Natural killer cell (primary cell): ENCODE measurements at regions not wholly inside any gene's neighbourhood (a gene's known extent, or its start where the extent isn't known, plus 50 kb on each side); places are given as distances from the start of the nearest gene placed in this dataset.

Experiments
- ATAC-seq, 3 donors: fragments of 150-1000 bp in 2 of 3; fragments of 200-7000 bp in 1 of 3; cut with Tn5 transposase; 1 replicate in 1 of 3; 2 replicates in 2 of 3; pipeline ENCODE4 v1.10.0; 2021; ENCODE audit warnings: mild to moderate bottlenecking in 2 of 3, moderate library complexity in 2 of 3
- DNase-seq, 2 donors: peaks; one replicate each; pipeline versions ENCODE4 v3.0.0 to v3.0.0-alpha.2; 2013 to 2021; ENCODE audit warnings: mixed read lengths in 1 of 2
- H3K27ac ChIP-seq: one replicate; pipeline ENCODE4 v1.5.1; 2013; ENCODE audit warnings: mild to moderate bottlenecking, low read length
- H3K27me3 ChIP-seq: one replicate; pipeline ENCODE4 v1.6.1; 2013; ENCODE audit warnings: low read length; ENCODE audit not compliant: control insufficient read depth, insufficient read depth
- H3K36me3 ChIP-seq: one replicate; pipeline ENCODE4 v1.6.1; 2013; ENCODE audit warnings: low read length; ENCODE audit not compliant: control insufficient read depth, insufficient read depth
- H3K4me1 ChIP-seq: one replicate; pipeline ENCODE4 v1.6.1; 2013; ENCODE audit warnings: low read length; ENCODE audit not compliant: control insufficient read depth, insufficient read depth
- H3K4me3 ChIP-seq: one replicate; pipeline ENCODE4 v1.5.1; 2013; ENCODE audit warnings: low read length
- H3K9me3 ChIP-seq: one replicate; pipeline ENCODE4 v1.6.1; 2013; ENCODE audit warnings: low read length; ENCODE audit not compliant: control insufficient read depth, insufficient read depth
- H3K27ac Mint-ChIP-seq, 2 donors: one replicate each; pipeline ENCODE4 v1.8.0; 2022; ENCODE audit warnings: mild to moderate bottlenecking in 2 of 2, mixed read lengths in 2 of 2, moderate library complexity in 1 of 2
- H3K27me3 Mint-ChIP-seq, 2 donors: one replicate each; pipeline ENCODE4 v1.8.0; 2022; ENCODE audit warnings: low read depth in 2 of 2, mixed read lengths in 2 of 2
- H3K36me3 Mint-ChIP-seq: one replicate; pipeline ENCODE4 v1.8.0; 2022; ENCODE audit warnings: mixed read lengths
- H3K4me1 Mint-ChIP-seq, 2 donors: one replicate each; pipeline ENCODE4 v1.8.0; 2022; ENCODE audit warnings: mixed read lengths in 2 of 2
- H3K4me3 Mint-ChIP-seq: one replicate; pipeline ENCODE4 v1.8.0; 2022; ENCODE audit warnings: mild to moderate bottlenecking, moderate library complexity, mixed read lengths
- H3K9me3 Mint-ChIP-seq, 2 donors: one replicate each; pipeline ENCODE4 v1.8.0; 2022; ENCODE audit warnings: mixed read lengths in 2 of 2
- WGBS: methylation state at CpG from one replicate; pipeline ENCODE4 v1.1.7; 2013; ENCODE audit warnings: missing lambda C conversion rate; ENCODE audit not compliant: insufficient coverage; 5-methylcytosine and 5-hydroxymethylcytosine counted together
- intact Hi-C: fragments of 100-400 bp; cut with micrococcal nuclease; formaldehyde crosslinking; loops from one replicate; pipeline ENCODE4 v1.14.2; 2022
- TF ChIP-seq, protein P1 (sequence below): fragments of 200-600 bp; IDR thresholded peaks from one replicate; pipeline ENCODE4 v1.8.0; 2022; ENCODE audit warnings: antibody characterized with exemption

DNA sequence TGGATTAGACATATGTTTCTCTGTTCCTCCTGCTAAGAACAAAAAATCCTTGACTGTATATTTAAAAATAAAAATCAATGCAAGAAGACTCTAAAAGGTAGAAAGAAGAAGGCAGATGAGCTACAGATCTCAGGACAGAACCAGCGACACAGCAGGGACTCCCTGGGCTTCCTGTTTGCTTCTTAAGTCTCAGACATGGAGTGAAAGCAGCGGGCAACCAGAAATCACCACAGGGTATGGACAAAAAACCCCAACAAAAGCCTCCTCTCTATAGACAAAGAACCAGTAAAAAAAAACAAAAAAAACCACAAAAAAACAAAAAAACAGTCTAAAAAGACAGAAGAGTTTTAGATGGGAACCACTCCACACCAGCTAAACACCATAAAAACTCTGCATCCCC, 971.0 kb upstream of the GYPC start:
- no peaks in the 10 kb centered on the region for H3K4me1 ChIP-seq
- H3K36me3 Mint-ChIP-seq: peaks cover 8% of the 10 kb centered on the region
- TF ChIP-seq, protein P1, sequence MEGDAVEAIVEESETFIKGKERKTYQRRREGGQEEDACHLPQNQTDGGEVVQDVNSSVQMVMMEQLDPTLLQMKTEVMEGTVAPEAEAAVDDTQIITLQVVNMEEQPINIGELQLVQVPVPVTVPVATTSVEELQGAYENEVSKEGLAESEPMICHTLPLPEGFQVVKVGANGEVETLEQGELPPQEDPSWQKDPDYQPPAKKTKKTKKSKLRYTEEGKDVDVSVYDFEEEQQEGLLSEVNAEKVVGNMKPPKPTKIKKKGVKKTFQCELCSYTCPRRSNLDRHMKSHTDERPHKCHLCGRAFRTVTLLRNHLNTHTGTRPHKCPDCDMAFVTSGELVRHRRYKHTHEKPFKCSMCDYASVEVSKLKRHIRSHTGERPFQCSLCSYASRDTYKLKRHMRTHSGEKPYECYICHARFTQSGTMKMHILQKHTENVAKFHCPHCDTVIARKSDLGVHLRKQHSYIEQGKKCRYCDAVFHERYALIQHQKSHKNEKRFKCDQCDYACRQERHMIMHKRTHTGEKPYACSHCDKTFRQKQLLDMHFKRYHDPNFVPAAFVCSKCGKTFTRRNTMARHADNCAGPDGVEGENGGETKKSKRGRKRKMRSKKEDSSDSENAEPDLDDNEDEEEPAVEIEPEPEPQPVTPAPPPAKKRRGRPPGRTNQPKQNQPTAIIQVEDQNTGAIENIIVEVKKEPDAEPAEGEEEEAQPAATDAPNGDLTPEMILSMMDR: no peak
- peaks cover 5% of the 10 kb centered on the region for H3K9me3 ChIP-seq
- H3K4me3 Mint-ChIP-seq: no peak overlapping the region
- no peaks in the 10 kb centered on the region for H3K36me3 ChIP-seq
- H3K9me3 Mint-ChIP-seq: peaks cover 6 to 11% of the 10 kb centered on the region in 2 donors
- H3K4me3 ChIP-seq: no peak overlapping the region
- DNase-seq (no peak), ATAC-seq (no peak)
- intact Hi-C loops: no loop called here
- WGBS: 75% methylated on average over 2 of the region's 2 CpGs
- no peak overlapping the region for H3K27ac ChIP-seq
- no peak overlapping the region for H3K27ac Mint-ChIP-seq
- no peaks in the 10 kb centered on the region for H3K4me1 Mint-ChIP-seq
- H3K27me3 Mint-ChIP-seq: no peaks in the 10 kb centered on the region
- H3K27me3 ChIP-seq: no peaks in the 10 kb centered on the region

DNA sequence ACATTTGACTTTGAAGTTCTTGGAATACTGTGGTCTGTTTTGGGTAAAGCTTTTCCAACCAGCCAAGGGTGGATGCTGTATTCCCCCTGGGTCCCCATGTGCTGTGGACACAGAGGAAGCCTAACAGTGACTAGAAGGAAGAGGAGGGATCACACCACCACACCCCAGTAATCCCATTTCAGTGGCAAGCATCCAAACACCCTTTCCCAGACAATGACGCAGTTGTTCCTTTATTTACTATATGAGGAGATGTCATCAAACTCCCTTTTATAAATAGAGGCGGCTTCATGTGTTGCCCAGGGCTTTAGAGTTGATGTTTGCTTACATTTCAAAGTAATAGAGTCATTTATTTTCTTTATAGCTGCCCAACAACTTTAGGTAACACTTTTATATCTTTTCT, 959.4 kb upstream of the GYPC start:
- no peak for DNase-seq
- intact Hi-C loops: no loop called here
- H3K4me3 ChIP-seq: no peak overlapping the region
- no peaks in the 10 kb centered on the region for H3K4me1 ChIP-seq
- TF ChIP-seq, protein P1: no peak
- no CpG with 5 or more reads among the region's 2 CpGs for WGBS
- H3K36me3 ChIP-seq: no peaks in the 10 kb centered on the region
- H3K27ac ChIP-seq: no peak overlapping the region
- no peak overlapping the region for H3K27ac Mint-ChIP-seq
- no peaks in the 10 kb centered on the region for H3K4me1 Mint-ChIP-seq
- no peaks in the 10 kb centered on the region for H3K36me3 Mint-ChIP-seq
- no peaks in the 10 kb centered on the region for H3K27me3 ChIP-seq
- no peak for ATAC-seq
- no peaks in the 10 kb centered on the region for H3K27me3 Mint-ChIP-seq
- H3K9me3 ChIP-seq: no peaks in the 10 kb centered on the region
- no peak overlapping the region for H3K4me3 Mint-ChIP-seq
- H3K9me3 Mint-ChIP-seq: peaks cover 0 to 5% of the 10 kb centered on the region in 2 donors

DNA sequence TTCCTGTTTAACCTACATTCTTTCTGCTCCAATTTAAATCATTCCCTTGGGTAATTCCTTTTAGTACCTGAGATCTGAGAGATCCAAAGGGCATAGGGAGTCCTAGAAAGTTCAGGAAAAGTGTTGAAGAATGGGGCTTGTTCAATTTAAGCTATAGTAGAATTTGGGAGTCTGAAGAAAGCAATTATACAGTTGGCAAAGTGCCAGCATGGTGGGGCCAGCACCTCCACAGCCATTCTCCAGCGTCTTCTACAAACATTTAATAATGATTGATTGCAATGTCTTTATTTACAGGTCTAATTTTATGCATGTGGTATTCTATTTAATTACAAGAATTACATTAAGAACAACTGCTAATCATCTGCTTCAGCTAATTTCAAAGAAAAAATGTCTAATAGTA, 957.7 kb upstream of the GYPC start:
- peaks cover 0 to 7% of the 10 kb centered on the region in 2 donors for H3K9me3 Mint-ChIP-seq
- ATAC-seq (no peak), DNase-seq (no peak)
- Histone ChIP-seq H3K27ac (no peak overlapping the region), H3K9me3 (no peaks in the 10 kb centered on the region), H3K27me3 (no peaks in the 10 kb centered on the region), H3K4me3 (no peak overlapping the region), H3K4me1 (no peaks in the 10 kb centered on the region), H3K36me3 (no peaks in the 10 kb centered on the region)
- H3K27me3 Mint-ChIP-seq: no peaks in the 10 kb centered on the region
- intact Hi-C loops: no loop called here
- TF ChIP-seq, protein P1: no peak
- no peak overlapping the region for H3K4me3 Mint-ChIP-seq
- WGBS: no CpG with 5 or more reads among the region's 1 CpG
- H3K36me3 Mint-ChIP-seq: no peaks in the 10 kb centered on the region
- H3K4me1 Mint-ChIP-seq: no peaks in the 10 kb centered on the region
- H3K27ac Mint-ChIP-seq: no peak overlapping the region

GRCh38 chr2:125701070-125701469, 954.9 kb upstream of the GYPC start:
- WGBS: no CpG with 5 or more reads among the region's 2 CpGs
- Histone ChIP-seq H3K36me3 (no peaks in the 10 kb centered on the region), H3K4me3 (no peak overlapping the region), H3K27me3 (no peaks in the 10 kb centered on the region), H3K27ac (no peak overlapping the region), H3K4me1 (no peaks in the 10 kb centered on the region), H3K9me3 (no peaks in the 10 kb centered on the region)
- Mint-ChIP-seq H3K9me3 (peaks cover 0 to 4% of the 10 kb centered on the region in 2 donors), H3K4me1 (no peaks in the 10 kb centered on the region), H3K27ac (no peak overlapping the region), H3K36me3 (no peaks in the 10 kb centered on the region), H3K27me3 (no peaks in the 10 kb centered on the region), H3K4me3 (no peak overlapping the region)
- TF ChIP-seq, protein P1: no peak
- intact Hi-C loops: no loop called here
- ATAC-seq: no peak
- no peak for DNase-seq
